ENCODE measurements at regions not wholly inside any gene's neighbourhood (a gene's known extent, or its start where the extent isn't known, plus 50 kb on each side); places are given as distances from the start of the nearest gene placed in this dataset.

- H3K9me3 ChIP-seq = no peaks in the 10 kb centered on the region
- H3K36me3 ChIP-seq (ENCODE audit: control insufficient read depth, insufficient read depth, low read length) = no peaks in the 10 kb centered on the region; the same call in 1 of the 2 replicates
- ChIA-PET CTCF (interaction anchor here (0.7 to 1.4 kb wide), 2 partner anchors 78 to 864 kb away, joined by 3 read pairs; no protein-coding TSS in a partner anchor), POLR2A (no interaction called here)
- H3K27ac Mint-ChIP-seq (ENCODE audit: unreplicated experiment) = no peak overlapping the region
- H3K4me3 Mint-ChIP-seq (ENCODE audit: unreplicated experiment) = no peak overlapping the region
- TF ChIP-seq, protein P1, sequence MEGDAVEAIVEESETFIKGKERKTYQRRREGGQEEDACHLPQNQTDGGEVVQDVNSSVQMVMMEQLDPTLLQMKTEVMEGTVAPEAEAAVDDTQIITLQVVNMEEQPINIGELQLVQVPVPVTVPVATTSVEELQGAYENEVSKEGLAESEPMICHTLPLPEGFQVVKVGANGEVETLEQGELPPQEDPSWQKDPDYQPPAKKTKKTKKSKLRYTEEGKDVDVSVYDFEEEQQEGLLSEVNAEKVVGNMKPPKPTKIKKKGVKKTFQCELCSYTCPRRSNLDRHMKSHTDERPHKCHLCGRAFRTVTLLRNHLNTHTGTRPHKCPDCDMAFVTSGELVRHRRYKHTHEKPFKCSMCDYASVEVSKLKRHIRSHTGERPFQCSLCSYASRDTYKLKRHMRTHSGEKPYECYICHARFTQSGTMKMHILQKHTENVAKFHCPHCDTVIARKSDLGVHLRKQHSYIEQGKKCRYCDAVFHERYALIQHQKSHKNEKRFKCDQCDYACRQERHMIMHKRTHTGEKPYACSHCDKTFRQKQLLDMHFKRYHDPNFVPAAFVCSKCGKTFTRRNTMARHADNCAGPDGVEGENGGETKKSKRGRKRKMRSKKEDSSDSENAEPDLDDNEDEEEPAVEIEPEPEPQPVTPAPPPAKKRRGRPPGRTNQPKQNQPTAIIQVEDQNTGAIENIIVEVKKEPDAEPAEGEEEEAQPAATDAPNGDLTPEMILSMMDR (IDR thresholded peaks at IDR 0.05; ENCODE audit: insufficient read depth in 1 of 2, low read depth in 1 of 2, low read length in 1 of 2, severe bottlenecking in 1 of 2, unreplicated experiment in 1 of 2) = no peak
- H3K36me3 Mint-ChIP-seq (ENCODE audit: insufficient read depth, unreplicated experiment) = no peaks in the 10 kb centered on the region
- peaks cover 7% of the 10 kb centered on the region for H3K27me3 Mint-ChIP-seq (ENCODE audit: insufficient read depth, unreplicated experiment)
- no peak for DNase-seq
- 0 out of 2 replicates have a peak, but pooled peaks cover 3% of the 10 kb centered on the region for H3K4me1 ChIP-seq
- H3K4me1 Mint-ChIP-seq (ENCODE audit: low read depth, unreplicated experiment) = no peaks in the 10 kb centered on the region
- H3K4me3 ChIP-seq (ENCODE audit: low read depth, low read length) = no peak overlapping the region
- BruUV-seq (replicated peaks) = no TSS peak
- intact Hi-C loops (cut with micrococcal nuclease; ENCODE audit: unreplicated experiment) = no loop called here
- no peaks in the 10 kb centered on the region for H3K9me3 Mint-ChIP-seq (ENCODE audit: unreplicated experiment)
- no peaks in the 10 kb centered on the region for H3K27me3 ChIP-seq (replicated peaks; ENCODE audit: control insufficient read depth, insufficient read depth, low read length)
These were observed 120.8 kb downstream of the TPRA1 start for GRCh38 chr3:127469760-127470159.

- Mint-ChIP-seq H3K27ac (ENCODE audit: unreplicated experiment) (no peak overlapping the region), H3K4me3 (ENCODE audit: unreplicated experiment) (no peak overlapping the region), H3K27me3 (ENCODE audit: insufficient read depth, unreplicated experiment) (peaks cover 7% of the 10 kb centered on the region), H3K9me3 (ENCODE audit: unreplicated experiment) (no peaks in the 10 kb centered on the region), H3K36me3 (ENCODE audit: insufficient read depth, unreplicated experiment) (no peaks in the 10 kb centered on the region), H3K4me1 (ENCODE audit: low read depth, unreplicated experiment) (no peaks in the 10 kb centered on the region)
- Histone ChIP-seq H3K4me1 (no peaks in the 10 kb centered on the region), H3K27me3 (replicated peaks; ENCODE audit: control insufficient read depth, insufficient read depth, low read length) (no peaks in the 10 kb centered on the region), H3K9me3 (no peaks in the 10 kb centered on the region), H3K36me3 (ENCODE audit: control insufficient read depth, insufficient read depth, low read length) (no peaks in the 10 kb centered on the region), H3K4me3 (ENCODE audit: low read depth, low read length) (no peak overlapping the region)
- intact Hi-C loops (cut with micrococcal nuclease; ENCODE audit: unreplicated experiment) = no loop called here
- ChIA-PET CTCF (no interaction called here), POLR2A (no interaction called here)
- TF ChIP-seq, protein P1 (IDR thresholded peaks at IDR 0.05; ENCODE audit: insufficient read depth in 1 of 2, low read depth in 1 of 2, low read length in 1 of 2, severe bottlenecking in 1 of 2, unreplicated experiment in 1 of 2) = no peak
- DNase-seq = no peak
- BruUV-seq (replicated peaks) = no TSS peak
These were observed 123.1 kb downstream of the TPRA1 start for GRCh38 chr3:127467391-127467790.

GRCh38 chr3:127464642-127465041, 125.9 kb downstream of the TPRA1 start:
- no peak for DNase-seq
- Mint-ChIP-seq H3K27me3 (ENCODE audit: insufficient read depth, unreplicated experiment) (peaks cover 7% of the 10 kb centered on the region), H3K4me1 (ENCODE audit: low read depth, unreplicated experiment) (no peaks in the 10 kb centered on the region), H3K9me3 (ENCODE audit: unreplicated experiment) (no peaks in the 10 kb centered on the region), H3K4me3 (ENCODE audit: unreplicated experiment) (no peak overlapping the region), H3K27ac (ENCODE audit: unreplicated experiment) (no peak overlapping the region), H3K36me3 (ENCODE audit: insufficient read depth, unreplicated experiment) (no peaks in the 10 kb centered on the region)
- no peaks in the 10 kb centered on the region; the same call in 1 of the 2 replicates for H3K27me3 ChIP-seq (replicated peaks; ENCODE audit: control insufficient read depth, insufficient read depth, low read length)
- no peaks in the 10 kb centered on the region for H3K9me3 ChIP-seq
- H3K4me1 ChIP-seq = no peaks in the 10 kb centered on the region
- BruUV-seq (replicated peaks) = no TSS peak
- CTCF ChIA-PET = no interaction called here
- POLR2A ChIA-PET = no interaction called here
- intact Hi-C loops (cut with micrococcal nuclease; ENCODE audit: unreplicated experiment) = no loop called here
- H3K36me3 ChIP-seq (ENCODE audit: control insufficient read depth, insufficient read depth, low read length) = no peaks in the 10 kb centered on the region
- H3K4me3 ChIP-seq (ENCODE audit: low read depth, low read length) = no peak overlapping the region
- TF ChIP-seq, protein P1 (IDR thresholded peaks at IDR 0.05; ENCODE audit: insufficient read depth in 1 of 2, low read depth in 1 of 2, low read length in 1 of 2, severe bottlenecking in 1 of 2, unreplicated experiment in 1 of 2) = no peak

Measured in Caco-2 (cell line).